ENCODE measurements at regions not wholly inside any gene's neighbourhood (a gene's known extent, or its start where the extent isn't known, plus 50 kb on each side); places are given as distances from the start of the nearest gene placed in this dataset.

DNA sequence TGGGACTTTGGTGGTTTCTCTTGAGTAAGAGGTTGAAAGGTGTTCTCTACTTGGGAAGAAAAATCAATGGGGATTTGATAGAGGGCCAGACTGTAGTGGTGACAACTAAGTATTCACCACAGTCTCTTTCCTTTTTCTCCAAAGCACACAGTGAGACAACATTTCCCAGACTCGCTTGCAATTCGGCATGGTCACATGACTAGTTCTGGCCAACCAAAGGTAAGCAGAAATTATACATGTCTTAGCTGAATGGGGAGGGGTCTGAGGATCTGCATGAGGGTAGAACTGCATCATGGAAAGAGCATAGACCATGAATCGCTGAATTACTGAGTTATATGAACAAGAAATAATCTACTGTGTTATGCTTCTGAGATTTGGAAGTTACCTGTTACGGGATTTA, 144.5 kb upstream of the MYRIP start:
- TF ChIP-seq, protein P1, sequence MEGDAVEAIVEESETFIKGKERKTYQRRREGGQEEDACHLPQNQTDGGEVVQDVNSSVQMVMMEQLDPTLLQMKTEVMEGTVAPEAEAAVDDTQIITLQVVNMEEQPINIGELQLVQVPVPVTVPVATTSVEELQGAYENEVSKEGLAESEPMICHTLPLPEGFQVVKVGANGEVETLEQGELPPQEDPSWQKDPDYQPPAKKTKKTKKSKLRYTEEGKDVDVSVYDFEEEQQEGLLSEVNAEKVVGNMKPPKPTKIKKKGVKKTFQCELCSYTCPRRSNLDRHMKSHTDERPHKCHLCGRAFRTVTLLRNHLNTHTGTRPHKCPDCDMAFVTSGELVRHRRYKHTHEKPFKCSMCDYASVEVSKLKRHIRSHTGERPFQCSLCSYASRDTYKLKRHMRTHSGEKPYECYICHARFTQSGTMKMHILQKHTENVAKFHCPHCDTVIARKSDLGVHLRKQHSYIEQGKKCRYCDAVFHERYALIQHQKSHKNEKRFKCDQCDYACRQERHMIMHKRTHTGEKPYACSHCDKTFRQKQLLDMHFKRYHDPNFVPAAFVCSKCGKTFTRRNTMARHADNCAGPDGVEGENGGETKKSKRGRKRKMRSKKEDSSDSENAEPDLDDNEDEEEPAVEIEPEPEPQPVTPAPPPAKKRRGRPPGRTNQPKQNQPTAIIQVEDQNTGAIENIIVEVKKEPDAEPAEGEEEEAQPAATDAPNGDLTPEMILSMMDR (IDR thresholded peaks at IDR 0.05; ENCODE audit: insufficient read depth, low read length) = no peak
- TF ChIP-seq POLR2AphosphoS5 (IDR thresholded peaks at IDR 0.05; ENCODE audit: low read depth) (no peak), GABPA (IDR thresholded peaks at IDR 0.05; ENCODE audit: low read depth) (no peak), SPI1 (IDR thresholded peaks at IDR 0.05; ENCODE audit: borderline replicate concordance, low read depth) (no peak)
- TF ChIP-seq, protein P2, sequence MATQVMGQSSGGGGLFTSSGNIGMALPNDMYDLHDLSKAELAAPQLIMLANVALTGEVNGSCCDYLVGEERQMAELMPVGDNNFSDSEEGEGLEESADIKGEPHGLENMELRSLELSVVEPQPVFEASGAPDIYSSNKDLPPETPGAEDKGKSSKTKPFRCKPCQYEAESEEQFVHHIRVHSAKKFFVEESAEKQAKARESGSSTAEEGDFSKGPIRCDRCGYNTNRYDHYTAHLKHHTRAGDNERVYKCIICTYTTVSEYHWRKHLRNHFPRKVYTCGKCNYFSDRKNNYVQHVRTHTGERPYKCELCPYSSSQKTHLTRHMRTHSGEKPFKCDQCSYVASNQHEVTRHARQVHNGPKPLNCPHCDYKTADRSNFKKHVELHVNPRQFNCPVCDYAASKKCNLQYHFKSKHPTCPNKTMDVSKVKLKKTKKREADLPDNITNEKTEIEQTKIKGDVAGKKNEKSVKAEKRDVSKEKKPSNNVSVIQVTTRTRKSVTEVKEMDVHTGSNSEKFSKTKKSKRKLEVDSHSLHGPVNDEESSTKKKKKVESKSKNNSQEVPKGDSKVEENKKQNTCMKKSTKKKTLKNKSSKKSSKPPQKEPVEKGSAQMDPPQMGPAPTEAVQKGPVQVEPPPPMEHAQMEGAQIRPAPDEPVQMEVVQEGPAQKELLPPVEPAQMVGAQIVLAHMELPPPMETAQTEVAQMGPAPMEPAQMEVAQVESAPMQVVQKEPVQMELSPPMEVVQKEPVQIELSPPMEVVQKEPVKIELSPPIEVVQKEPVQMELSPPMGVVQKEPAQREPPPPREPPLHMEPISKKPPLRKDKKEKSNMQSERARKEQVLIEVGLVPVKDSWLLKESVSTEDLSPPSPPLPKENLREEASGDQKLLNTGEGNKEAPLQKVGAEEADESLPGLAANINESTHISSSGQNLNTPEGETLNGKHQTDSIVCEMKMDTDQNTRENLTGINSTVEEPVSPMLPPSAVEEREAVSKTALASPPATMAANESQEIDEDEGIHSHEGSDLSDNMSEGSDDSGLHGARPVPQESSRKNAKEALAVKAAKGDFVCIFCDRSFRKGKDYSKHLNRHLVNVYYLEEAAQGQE (IDR thresholded peaks at IDR 0.05; ENCODE audit: insufficient replicate concordance, low read depth) = no peak
